NCI-H524 treated with DMSO at 0.1 percent for 48 hours (cell line): ENCODE measurements at regions not wholly inside any gene's neighbourhood (a gene's known extent, or its start where the extent isn't known, plus 50 kb on each side); places are given as distances from the start of the nearest gene placed in this dataset.
"Not testable (repeated sequence)": the region's sequence is repeated elsewhere in the genome, so short reads cannot be mapped to it uniquely, and the experiment has no call there.

Source experiments
- DNase-seq: peaks from one replicate; lab custom pipeline; 2025; lab: John Stamatoyannopoulos, UW

- DNase-seq: no peak
Measured at GRCh38 chr13:112261924-112262323, 114.2 kb upstream of the SPACA7 start.

- DNase-seq: no peak
Measured at GRCh38 chr13:112263152-112263551, 113.0 kb upstream of the SPACA7 start.

GRCh38 chr13:112267660-112268059 lies 108.5 kb upstream of the SPACA7 start:
- DNase-seq: no peak

- no peak for DNase-seq
Measured at GRCh38 chr13:112270951-112271350, 105.2 kb upstream of the SPACA7 start.

- DNase-seq: not testable (repeated sequence)
Measured at GRCh38 chr13:112286733-112287132, 89.4 kb upstream of the SPACA7 start.

GRCh38 chr13:112320303-112320702 lies 55.9 kb upstream of the SPACA7 start:
- DNase-seq: no peak

GRCh38 chr13:112322557-112322956 lies 53.6 kb upstream of the SPACA7 start:
- DNase-seq: no peak

- DNase-seq: no peak
Measured at GRCh38 chr13:112324116-112324515, 52.0 kb upstream of the SPACA7 start.

GRCh38 chr13:112325142-112325808 lies 50.9 kb upstream of the SPACA7 start:
- DNase-seq: no peak

GRCh38 chr13:112325920-112326645 lies 50.1 kb upstream of the SPACA7 start:
- no peak for DNase-seq
